CD4-positive, alpha-beta T cell treated with Interleukin-2 at 100 ng/mL for 4 hours (primary cell): ENCODE measurements at regions not wholly inside any gene's neighbourhood (a gene's known extent, or its start where the extent isn't known, plus 50 kb on each side); places are given as distances from the start of the nearest gene placed in this dataset.
"Not testable (repeated sequence)": the region's sequence is repeated elsewhere in the genome, so short reads cannot be mapped to it uniquely, and the experiment has no call there.

ENCODE experiments used
- DNase-seq: peaks from one replicate; pipeline ENCODE4 v3.0.0-alpha.2; 2020; ENCODE audit warnings: low spot score

DNA sequence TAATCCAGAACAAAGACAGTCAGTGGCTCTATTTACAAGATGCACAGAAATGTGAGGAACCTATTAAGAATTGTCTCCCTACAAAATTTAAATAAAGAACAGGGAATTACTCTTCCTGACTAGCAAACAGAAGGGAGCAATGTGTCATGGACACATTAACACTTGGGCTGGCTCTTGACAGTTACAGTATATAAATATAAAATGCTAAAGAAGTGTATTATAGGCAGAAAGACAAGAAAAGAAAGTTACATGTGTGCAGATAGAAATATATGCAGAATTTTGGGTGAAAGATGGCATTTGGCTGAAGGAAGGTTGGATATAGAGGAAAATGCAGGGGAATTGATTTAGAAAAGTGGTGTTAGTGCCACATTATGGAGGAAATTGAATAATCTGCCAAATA is 2257.1 kb upstream of the ACO1 start:
- DNase-seq, result no peak

DNA sequence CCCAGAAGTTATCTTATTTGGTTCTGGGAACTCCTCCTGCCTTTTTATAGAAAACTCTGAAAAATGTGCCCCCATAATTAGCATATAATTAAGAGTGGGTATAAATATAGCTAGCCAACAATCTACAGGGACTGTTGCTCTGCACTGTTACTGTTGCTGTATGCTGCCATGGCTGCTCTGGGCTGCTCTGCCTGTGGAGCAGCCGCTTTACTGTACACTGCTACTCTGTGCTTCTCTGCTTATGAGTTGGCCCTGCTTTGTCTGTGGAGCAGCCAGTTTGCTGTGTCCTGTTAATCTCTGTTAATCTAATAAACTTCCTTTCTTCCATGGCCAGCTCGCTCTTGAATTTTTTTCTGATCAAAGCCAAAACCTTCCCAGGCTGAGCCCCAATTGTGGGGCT is 2244.0 kb upstream of the ACO1 start:
- no peak for DNase-seq

- DNase-seq, result no peak
Measured at GRCh38 chr9:30160570-30160969, 2223.9 kb upstream of the ACO1 start.

- no peak for DNase-seq
Measured at GRCh38 chr9:30172206-30172605, 2212.2 kb upstream of the ACO1 start.

DNA sequence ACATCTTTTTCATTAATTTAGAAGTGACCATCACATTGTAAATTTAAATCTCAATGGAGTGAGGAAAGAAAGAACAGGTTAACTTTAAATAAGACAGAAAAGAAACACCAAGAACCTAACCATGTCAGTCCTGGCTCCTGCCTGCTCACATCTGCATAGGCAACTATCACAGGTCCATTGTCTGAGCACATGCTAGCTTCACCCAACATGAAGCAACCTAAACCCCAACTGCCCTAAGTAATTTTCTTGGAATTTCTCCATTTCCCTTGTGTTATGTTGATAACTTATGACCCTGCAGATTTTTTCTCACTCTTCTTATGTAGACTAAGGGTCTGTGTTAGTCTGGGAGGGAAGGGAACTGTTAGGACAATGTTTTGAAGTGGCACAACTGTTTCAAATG is 2205.8 kb upstream of the ACO1 start:
- DNase-seq, result no peak

DNA sequence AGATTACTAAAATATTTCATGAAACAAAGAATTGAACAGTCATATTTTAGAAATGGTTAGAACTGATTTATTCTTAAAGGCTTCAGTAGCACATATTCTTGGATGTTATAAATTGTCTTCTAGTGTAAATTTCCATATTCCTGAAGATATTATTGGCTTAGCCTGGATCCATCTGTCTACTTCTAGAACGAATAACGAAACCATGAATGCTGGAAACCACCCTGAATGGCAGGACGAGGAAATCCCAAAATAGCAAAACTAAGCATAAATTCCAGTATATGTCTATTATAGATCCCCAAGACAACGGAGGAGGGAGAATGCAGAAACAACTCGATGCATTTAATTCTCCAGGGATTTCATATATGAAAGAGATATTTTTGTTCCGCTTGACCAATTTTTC is 2191.0 kb upstream of the ACO1 start:
- no peak for DNase-seq

GRCh38 chr9:30196941-30197340 is 2187.5 kb upstream of the ACO1 start:
- no peak for DNase-seq

GRCh38 chr9:30197453-30197852 is 2187.0 kb upstream of the ACO1 start:
- no peak for DNase-seq

GRCh38 chr9:30197954-30198353 is 2186.5 kb upstream of the ACO1 start:
- DNase-seq, result no peak

DNA sequence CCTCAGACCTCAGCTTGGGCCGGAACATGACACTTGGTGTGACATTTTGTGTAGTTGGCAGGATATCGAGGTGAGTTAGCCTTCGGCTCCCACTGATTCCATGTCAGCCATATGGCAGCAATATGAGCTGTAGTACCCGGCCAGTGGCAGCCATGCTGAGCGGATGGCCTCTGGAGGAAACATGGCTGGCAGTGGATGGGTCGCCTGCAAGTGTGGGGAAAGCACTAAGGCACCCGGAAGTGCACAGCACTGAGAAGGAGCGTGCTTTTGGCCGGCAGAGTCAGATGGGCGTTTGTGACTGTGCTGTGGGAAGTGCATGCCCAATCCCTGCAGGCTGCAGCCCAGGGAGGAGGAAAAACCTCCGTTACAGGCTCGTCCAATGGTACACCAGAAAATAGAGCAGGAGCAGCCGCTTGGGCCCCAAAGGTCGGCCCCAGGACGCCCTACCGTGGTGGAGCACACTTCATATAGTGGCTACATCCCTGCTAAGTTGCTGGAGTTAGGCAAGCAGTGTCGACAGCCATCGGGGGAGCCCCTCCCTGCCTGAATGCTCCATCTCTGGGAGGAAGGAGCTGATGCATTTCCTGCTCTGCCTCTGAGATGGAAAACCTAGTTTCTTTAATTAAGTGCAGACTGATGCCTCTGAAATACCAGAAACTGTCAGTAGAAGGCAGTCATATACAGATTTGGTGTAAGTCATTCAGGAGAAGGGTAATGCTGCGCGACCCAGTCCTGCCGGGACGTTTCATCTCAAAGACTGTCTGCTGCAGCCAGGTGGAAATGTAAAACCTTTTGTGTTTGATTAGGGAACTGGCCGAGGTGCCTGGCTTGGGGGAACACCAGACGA is 2185.8 kb upstream of the ACO1 start:
- no peak for DNase-seq

DNA sequence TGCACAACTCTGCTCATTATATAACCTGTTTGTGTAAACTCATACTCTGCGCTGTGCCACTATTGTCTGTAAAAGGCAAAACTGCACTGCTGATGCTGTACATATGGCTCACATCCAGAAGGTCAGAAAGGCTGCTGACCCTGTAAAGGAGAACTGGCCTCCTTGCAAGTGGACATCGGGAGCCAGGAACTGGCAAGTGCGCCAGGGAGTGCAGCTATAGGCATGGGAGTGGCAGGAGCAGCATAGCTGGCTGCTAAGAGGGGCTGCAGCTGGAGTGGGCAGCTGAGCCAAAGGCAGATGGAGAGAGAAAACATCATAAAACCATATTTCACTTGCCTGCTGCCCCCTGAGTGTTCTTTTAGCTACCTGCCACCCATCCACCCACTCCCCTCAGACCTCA is 2183.4 kb upstream of the ACO1 start:
- no peak for DNase-seq

- DNase-seq, result no peak
Measured at GRCh38 chr9:30235068-30235467, 2149.4 kb upstream of the ACO1 start.

- no peak for DNase-seq
Measured at GRCh38 chr9:30235564-30235963, 2148.9 kb upstream of the ACO1 start.

DNA sequence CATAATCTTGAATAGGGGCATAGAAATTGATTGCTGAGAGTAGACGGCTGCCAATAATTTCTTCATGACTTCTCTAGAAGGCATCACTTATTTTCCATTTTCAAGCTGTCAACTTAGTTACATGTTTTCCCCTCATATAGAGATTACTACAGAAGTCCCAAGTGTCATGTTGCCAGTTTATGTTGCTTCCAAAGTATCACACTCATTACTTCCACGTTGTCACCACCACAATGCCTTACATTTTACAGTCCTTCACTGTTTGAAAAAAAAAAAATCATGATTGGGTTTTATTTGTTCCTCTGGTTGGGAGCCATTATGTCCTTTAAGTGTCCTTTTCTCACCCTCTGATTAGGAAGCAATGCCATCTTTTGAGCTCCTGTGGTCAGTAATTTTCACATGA is 2144.6 kb upstream of the ACO1 start:
- no peak for DNase-seq

DNA sequence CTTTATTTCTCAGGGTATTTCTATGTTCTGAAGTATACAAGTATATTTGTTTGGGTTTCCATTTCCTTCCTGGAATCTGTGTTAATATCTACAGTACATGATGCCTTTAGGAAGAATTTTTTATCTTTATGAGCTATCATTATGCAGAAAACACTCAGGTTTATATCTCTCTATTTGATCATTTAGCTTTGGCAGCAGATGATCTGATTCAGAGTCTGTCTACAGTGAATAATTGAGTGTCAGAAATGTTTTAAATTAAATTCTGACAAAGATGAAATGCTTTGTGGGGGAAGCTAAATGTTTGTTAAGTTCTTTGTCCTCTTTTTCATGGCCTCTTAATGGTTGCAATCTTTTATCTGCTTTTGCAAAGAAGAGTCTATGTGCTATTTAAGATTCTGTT is 2141.0 kb upstream of the ACO1 start:
- no peak for DNase-seq

GRCh38 chr9:30244877-30245276 is 2139.6 kb upstream of the ACO1 start:
- no peak for DNase-seq

DNA sequence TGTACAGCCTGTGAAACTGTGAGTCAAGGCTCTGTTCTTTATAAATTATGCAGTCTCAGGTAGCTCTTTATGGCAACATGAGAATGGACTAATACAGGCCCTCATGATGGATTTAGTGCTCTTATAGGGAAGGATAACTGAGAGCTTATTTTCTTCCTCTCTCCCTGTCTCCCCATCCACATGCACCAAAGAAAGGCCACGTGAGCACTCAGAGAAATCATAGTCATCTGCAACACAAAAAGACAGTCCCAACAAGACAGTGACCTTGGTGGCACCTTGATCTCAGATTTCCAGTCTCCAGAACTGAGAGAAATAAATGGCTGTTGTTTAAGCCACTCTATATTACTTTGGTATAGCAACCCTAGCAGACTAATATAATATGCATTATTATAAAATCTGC is 2133.6 kb upstream of the ACO1 start:
- no peak for DNase-seq

DNA sequence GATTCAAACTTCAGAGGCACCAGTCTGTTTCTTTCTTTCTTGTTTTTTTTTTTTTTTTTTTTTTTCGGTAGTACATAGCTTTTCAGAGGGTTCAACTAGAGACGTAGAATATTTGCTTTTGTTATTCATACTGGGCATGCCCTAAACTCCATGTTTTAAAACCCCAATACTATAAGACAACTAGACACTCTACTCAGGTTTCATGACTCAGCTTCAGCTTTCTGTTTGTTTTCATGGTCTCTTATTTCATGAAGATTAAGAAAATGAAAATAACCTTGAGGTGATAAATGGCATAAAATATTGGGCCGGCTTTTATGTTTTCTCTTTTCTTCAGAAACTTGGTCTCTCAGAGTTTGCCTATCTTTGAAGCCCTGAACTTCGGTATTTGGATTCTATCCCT is 2126.3 kb upstream of the ACO1 start:
- DNase-seq, result no peak

DNA sequence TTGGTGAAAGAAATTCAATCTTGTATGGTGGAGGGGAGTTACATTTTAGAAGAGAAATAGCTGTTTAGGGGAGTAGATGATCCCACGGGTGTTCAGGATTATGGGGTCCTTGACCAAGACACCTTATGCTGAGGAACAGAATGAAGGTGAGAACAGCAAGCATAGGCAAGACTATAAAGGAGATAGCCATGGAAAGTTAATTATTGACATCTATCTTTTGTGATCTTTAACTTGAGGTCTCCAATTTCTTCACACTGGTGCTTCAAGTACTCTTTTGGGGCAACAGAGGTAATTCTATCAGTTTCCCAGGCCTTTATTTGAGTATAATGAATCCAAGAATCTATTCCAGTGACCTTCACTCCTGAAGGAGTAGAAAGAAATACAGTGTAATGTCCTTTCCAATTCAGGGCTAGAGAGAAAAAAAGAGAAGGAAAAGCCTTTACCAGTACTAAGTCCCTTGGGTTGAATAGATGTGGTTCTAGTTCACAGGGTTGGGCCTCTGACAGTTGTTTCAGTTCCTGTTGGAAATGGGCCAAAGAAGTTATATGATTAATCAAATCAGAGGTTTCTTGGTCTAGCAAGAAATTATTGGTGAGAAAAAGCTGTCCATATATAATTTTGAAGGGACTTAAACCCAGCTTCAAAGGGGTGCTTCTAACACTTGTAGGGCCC is 2104.1 kb upstream of the ACO1 start:
- DNase-seq, result no peak

DNA sequence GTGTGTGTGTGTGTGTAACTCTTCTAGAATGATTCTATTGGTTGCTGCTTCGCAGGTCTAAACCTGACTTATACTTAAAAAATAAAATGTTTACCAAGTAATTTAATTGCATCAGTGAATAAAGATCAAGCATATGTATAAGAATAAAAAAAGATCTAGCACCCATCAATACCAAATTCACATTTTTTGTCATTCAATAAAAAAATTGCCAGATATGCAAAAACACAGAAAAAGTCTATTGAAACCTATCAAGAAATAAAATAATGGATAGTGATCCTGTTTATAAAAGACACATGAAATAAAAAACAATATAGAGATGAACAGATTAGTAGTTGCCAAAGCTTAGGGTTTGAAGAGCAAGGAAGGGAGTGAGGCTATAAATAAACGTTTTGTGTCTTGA is 2095.0 kb upstream of the ACO1 start:
- no peak for DNase-seq

DNA sequence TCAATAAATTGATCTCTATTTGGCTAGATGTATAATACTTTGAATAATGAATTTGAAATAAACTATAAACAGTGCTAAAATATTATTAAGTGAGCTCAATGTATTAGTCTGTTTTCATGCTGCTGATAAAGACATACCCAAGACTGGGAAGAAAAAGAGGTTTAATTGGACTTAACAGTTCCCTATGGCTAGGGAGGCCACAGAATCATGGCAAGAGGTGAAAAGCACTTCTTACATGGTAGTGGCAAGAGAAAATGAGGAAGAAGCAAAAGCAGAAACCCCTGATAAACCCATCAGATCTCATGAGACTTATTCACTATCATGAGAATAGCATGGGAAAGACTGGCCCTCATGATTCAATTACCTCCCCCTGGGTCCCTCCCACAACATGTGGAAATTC is 2092.4 kb upstream of the ACO1 start:
- not testable (repeated sequence) for DNase-seq

- no peak for DNase-seq
Measured at GRCh38 chr9:30293231-30293630, 2091.2 kb upstream of the ACO1 start.

GRCh38 chr9:30299126-30299780 is 2085.2 kb upstream of the ACO1 start:
- DNase-seq, result no peak
